Lung (tissue), 11 donors: ENCODE measurements at regions not wholly inside any gene's neighbourhood (a gene's known extent, or its start where the extent isn't known, plus 50 kb on each side); places are given as distances from the start of the nearest gene placed in this dataset.
A peak's percentile ranks its signal among the peaks of the same experiment; 100 is the strongest.

Experiments used
- ATAC-seq: fragments of 200-7000 bp; cut with Tn5 transposase; one replicate; pipeline ENCODE4 v1.9.1; 2020; ENCODE audit warnings: moderate number of reproducible peaks; ENCODE audit not compliant: insufficient read depth, low FRiP score
- DNase-seq, 3 donors: peaks; one replicate each; pipeline ENCODE4 v3.0.0-alpha.2; 2013 to 2017
- H3K27ac ChIP-seq, 2 donors: one replicate each; pipeline ENCODE4 v1.5.1; 2013; ENCODE audit warnings: mild to moderate bottlenecking in 2 of 2, moderate library complexity in 2 of 2, control low read depth in 1 of 2, inconsistent platforms in 1 of 2, low read depth in 1 of 2, low read length in 1 of 2
- H3K27me3 ChIP-seq, 3 donors: one replicate each; pipeline ENCODE4 v1.5.1; 2013; ENCODE audit warnings: low read length in 2 of 3; ENCODE audit not compliant: control insufficient read depth in 3 of 3, insufficient read depth in 3 of 3
- H3K36me3 ChIP-seq, 4 donors: one replicate each; pipeline ENCODE4 v1.5.1; 2013; ENCODE audit warnings: low read length in 4 of 4, mild to moderate bottlenecking in 1 of 4, moderate library complexity in 1 of 4; ENCODE audit not compliant: control insufficient read depth in 4 of 4, insufficient read depth in 4 of 4
- H3K4me1 ChIP-seq, 5 donors: one replicate each; pipeline ENCODE4 v1.5.1; 2013; ENCODE audit warnings: low read length in 5 of 5, mild to moderate bottlenecking in 2 of 5, moderate library complexity in 1 of 5; ENCODE audit not compliant: control insufficient read depth in 5 of 5, insufficient read depth in 5 of 5
- H3K4me3 ChIP-seq: one replicate; pipeline ENCODE4 v1.5.1; 2013; ENCODE audit warnings: mild to moderate bottlenecking, control low read depth, moderate library complexity
- H3K9ac ChIP-seq, 2 donors: one replicate each; pipeline ENCODE4 v1.5.1; 2013; ENCODE audit warnings: low read length in 2 of 2, control low read depth in 1 of 2; ENCODE audit not compliant: insufficient read depth in 1 of 2
- H3K9me3 ChIP-seq, 4 donors: one replicate each; pipeline ENCODE4 v1.5.1; 2013; ENCODE audit warnings: low read length in 3 of 4, mild to moderate bottlenecking in 1 of 4, moderate library complexity in 1 of 4; ENCODE audit not compliant: control insufficient read depth in 4 of 4, insufficient read depth in 3 of 4
- WGBS, 2 donors: extraction: QIAGEN DNeasy Blood & Tissue Kit; methylation state at CpG; one replicate each; pipeline ENCODE4 v1.1.7; 2013; 5-methylcytosine and 5-hydroxymethylcytosine counted together
- TF ChIP-seq, protein P1 (sequence below): IDR thresholded peaks from 2 replicates; pipeline ENCODE4 v1.5.1; 2012; ENCODE audit warnings: mild to moderate bottlenecking; ENCODE audit errors: control extremely low read depth, extremely low read depth
- donor health status: control.
- donor health status: control.
- donor health status: Bipolar disorder and iron deficiency.
- donor health status: healthy.
- donor health status: DM: yes; HTN: yes; CAD: no.

DNA sequence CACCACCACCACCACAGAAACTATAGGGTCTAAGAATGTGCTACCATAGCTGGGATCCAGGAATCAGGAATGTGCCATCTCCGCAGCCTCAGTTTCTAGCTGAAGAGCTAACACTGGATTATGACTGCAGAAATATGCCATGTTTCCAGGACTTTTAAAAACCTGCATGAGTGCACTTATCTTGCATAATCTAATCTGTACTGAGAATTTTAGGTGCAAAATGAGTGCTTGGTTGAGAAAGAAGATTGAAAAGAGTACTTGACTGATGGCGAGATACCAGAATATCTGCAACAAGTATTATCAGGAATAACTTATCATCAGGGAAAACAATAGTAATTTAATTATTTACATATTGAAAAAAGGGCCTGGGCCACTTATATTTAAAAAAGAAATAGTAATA is 97.2 kb upstream of the FAM216B start:
- 51 to 61% methylated on average over 2 of the region's 2 CpGs for WGBS, 2 donors
- TF ChIP-seq, protein P1, sequence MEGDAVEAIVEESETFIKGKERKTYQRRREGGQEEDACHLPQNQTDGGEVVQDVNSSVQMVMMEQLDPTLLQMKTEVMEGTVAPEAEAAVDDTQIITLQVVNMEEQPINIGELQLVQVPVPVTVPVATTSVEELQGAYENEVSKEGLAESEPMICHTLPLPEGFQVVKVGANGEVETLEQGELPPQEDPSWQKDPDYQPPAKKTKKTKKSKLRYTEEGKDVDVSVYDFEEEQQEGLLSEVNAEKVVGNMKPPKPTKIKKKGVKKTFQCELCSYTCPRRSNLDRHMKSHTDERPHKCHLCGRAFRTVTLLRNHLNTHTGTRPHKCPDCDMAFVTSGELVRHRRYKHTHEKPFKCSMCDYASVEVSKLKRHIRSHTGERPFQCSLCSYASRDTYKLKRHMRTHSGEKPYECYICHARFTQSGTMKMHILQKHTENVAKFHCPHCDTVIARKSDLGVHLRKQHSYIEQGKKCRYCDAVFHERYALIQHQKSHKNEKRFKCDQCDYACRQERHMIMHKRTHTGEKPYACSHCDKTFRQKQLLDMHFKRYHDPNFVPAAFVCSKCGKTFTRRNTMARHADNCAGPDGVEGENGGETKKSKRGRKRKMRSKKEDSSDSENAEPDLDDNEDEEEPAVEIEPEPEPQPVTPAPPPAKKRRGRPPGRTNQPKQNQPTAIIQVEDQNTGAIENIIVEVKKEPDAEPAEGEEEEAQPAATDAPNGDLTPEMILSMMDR, result no peak

DNA sequence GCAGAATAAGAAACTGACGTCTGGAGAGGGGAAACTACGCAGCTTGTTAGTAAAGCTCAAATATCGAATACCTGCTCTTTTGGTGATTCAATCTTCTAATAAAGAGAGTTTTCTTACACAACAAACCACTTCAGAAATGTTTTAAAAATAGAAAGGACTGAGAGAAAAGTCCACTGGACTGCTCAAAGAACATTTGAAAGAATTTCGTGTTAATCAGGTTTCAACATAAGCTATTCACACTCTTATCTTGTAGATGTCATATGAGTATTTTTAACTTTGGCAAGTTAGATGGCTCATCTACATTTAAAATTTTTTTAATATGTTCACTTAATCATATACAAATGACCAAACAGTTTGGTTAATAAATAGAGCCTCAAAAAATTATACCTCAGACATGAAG is 95.6 kb upstream of the FAM216B start:
- H3K4me1 ChIP-seq, result peaks cover 0 to 19% (median 5%) of the 10 kb centered on the region in 5 donors
- no peak overlapping the region for H3K4me3 ChIP-seq
- H3K36me3 ChIP-seq, result no peaks in the 10 kb centered on the region
- 82 to 89% methylated on average over 4 of the region's 4 CpGs for WGBS, 2 donors
- TF ChIP-seq, protein P1, result no peak
- ATAC-seq (no peak), DNase-seq (no peak)
- H3K27me3 ChIP-seq, result no peaks in the 10 kb centered on the region
- H3K9me3 ChIP-seq, result no peaks in the 10 kb centered on the region
- H3K27ac ChIP-seq, result no peak overlapping the region
- H3K9ac ChIP-seq, result no peak overlapping the region

More for the DNA sequence above, 97.2 kb upstream of the FAM216B start:
- no peaks in the 10 kb centered on the region for H3K36me3 ChIP-seq
- H3K9me3 ChIP-seq, result no peaks in the 10 kb centered on the region
- no peak overlapping the region for H3K27ac ChIP-seq
- peaks cover 0 to 19% (median 5%) of the 10 kb centered on the region in 5 donors for H3K4me1 ChIP-seq
- no peak for ATAC-seq
- DNase-seq, result no peak
- H3K4me3 ChIP-seq, result no peak overlapping the region
- H3K27me3 ChIP-seq, result no peaks in the 10 kb centered on the region
- H3K9ac ChIP-seq, result no peak overlapping the region

DNA sequence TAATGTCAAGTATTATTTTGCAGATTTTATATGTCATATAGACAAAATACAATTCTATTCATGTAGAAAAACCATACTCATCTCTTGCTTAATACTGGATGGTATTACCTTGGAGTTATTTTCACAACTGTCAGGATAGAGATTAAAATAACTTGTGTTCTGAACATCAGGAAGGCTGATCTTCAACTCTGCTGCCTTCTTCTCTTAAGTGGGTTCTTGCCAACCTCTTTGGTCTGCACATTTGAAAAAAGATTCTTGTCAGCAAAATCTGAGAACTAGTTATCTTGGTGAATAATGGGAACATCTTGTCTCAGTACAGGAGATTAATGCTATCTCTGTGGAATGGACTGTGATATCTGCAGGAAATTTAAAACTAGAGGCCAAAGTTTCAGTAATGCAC is 95.2 kb upstream of the FAM216B start:
- no peak for ATAC-seq
- Histone ChIP-seq H3K27me3 (no peaks in the 10 kb centered on the region), H3K4me1 (peaks cover 0 to 16% (median 5%) of the 10 kb centered on the region in 5 donors), H3K9me3 (no peaks in the 10 kb centered on the region), H3K4me3 (no peak overlapping the region), H3K27ac (no peak overlapping the region), H3K9ac (no peak overlapping the region), H3K36me3 (no peaks in the 10 kb centered on the region)
- TF ChIP-seq, protein P1, result no peak
- DNase-seq, result no peak

DNA sequence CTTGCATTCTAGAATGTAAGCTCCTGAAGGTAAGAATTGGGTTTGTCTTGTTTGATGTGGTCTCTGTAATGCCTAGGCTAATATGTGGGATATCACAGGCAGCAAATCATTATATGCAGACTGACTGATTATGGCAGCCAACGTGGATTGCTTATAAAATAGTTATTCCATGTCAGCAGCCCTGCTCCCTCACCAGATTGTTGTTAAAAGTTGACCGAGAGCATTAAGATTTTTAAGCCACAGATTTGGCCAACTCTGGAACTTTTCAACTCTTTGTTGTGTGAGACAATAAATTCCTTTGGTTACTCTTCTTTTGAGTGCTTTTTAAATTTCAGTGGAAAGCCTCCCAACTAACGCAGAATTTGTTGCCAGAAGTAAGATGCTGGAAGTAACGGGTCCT is 92.6 kb upstream of the FAM216B start:
- H3K27ac ChIP-seq, result no peak overlapping the region
- ATAC-seq (no peak), DNase-seq (peak in 2 of 3 donors; percentile 37 to 55)
- no peaks in the 10 kb centered on the region for H3K9me3 ChIP-seq
- no peaks in the 10 kb centered on the region for H3K27me3 ChIP-seq
- H3K9ac ChIP-seq, result no peak overlapping the region
- H3K36me3 ChIP-seq, result no peaks in the 10 kb centered on the region
- TF ChIP-seq, protein P1, result no peak
- peaks cover 0 to 5% (median 0%) of the 10 kb centered on the region in 5 donors for H3K4me1 ChIP-seq
- no peak overlapping the region for H3K4me3 ChIP-seq
- 64 to 81% methylated on average over 4 of the region's 4 CpGs for WGBS, 2 donors
